ENCODE measurements at regions not wholly inside any gene's neighbourhood (a gene's known extent, or its start where the extent isn't known, plus 50 kb on each side); places are given as distances from the start of the nearest gene placed in this dataset.

- TF ChIP-seq CTCF (conservative IDR thresholded peaks at IDR 0.05; ENCODE audit: low read length) = no peak
- TF ChIP-seq EZH2phosphoT487 (IDR thresholded peaks at IDR 0.05; ENCODE audit: borderline replicate concordance, low read depth, low read length) = no peak
Observed at GRCh38 chr5:111961862-111962261, 204.9 kb upstream of the NREP start.
